Neural cell (in vitro differentiated cells): ENCODE measurements at regions not wholly inside any gene's neighbourhood (a gene's known extent, or its start where the extent isn't known, plus 50 kb on each side); places are given as distances from the start of the nearest gene placed in this dataset.

Experiments
- H2AFZ ChIP-seq: fragments of 200-600, 300-800 bp; sonication (generic), shearing (Covaris generic); 2 replicates; pipeline ENCODE4 v1.6.0; 2014; ENCODE audit warnings: low read depth, mild to moderate bottlenecking, antibody characterized with exemption, low read length, moderate library complexity
- H3F3A ChIP-seq: fragments of 200-600 bp; shearing (Covaris generic); 2 replicates; pipeline ENCODE4 v1.6.1; 2016; ENCODE audit warnings: mild to moderate bottlenecking, moderate library complexity, mixed read lengths, antibody characterized with exemption, low read length; ENCODE audit not compliant: insufficient read depth, poor library complexity, severe bottlenecking
- H3K27ac ChIP-seq: fragments of 200-600, 300-800 bp; sonication (generic), shearing (Covaris generic); 2 replicates; pipeline ENCODE4 v1.5.1; 2014; ENCODE audit warnings: mild to moderate bottlenecking, low read length, moderate library complexity
- H3K27me3 ChIP-seq: fragments of 300-800, 200-600 bp; sonication (generic), shearing (Covaris generic); 2 replicates; pipeline ENCODE4 v1.6.0; 2014; ENCODE audit warnings: mild to moderate bottlenecking, low read depth, low read length, moderate library complexity; ENCODE audit not compliant: insufficient read depth
- H3K36me3 ChIP-seq: fragments of 300-800, 200-600 bp; sonication (generic), shearing (Covaris generic); 2 replicates; pipeline ENCODE4 v1.5.1; 2014; ENCODE audit warnings: mild to moderate bottlenecking, antibody characterized with exemption, low read length, moderate library complexity; ENCODE audit not compliant: insufficient read depth
- H3K4me2 ChIP-seq: fragments of 300-800, 200-600 bp; sonication (generic), shearing (Covaris generic); 2 replicates; pipeline ENCODE4 v1.6.0; 2014; ENCODE audit warnings: mild to moderate bottlenecking, low read length
- H3K4me3 ChIP-seq: fragments of 300-800, 200-600 bp; sonication (generic), shearing (Covaris generic); 2 replicates; pipeline ENCODE4 v1.5.1; 2014; ENCODE audit warnings: mild to moderate bottlenecking, low read length, moderate library complexity
- H3K79me2 ChIP-seq: fragments of 200-600 bp; shearing (Covaris generic); replicated peaks from 2 replicates; pipeline ENCODE4 v1.6.0; 2014; ENCODE audit warnings: mild to moderate bottlenecking, low read length, moderate library complexity; ENCODE audit not compliant: insufficient read depth
- H3K9ac ChIP-seq: fragments of 300-800, 200-600 bp; sonication (generic), shearing (Covaris generic); 2 replicates; pipeline ENCODE4 v1.6.1; 2016; ENCODE audit warnings: mild to moderate bottlenecking, low read length, mixed read lengths
- H3K9me2 ChIP-seq: fragments of 200-600 bp; shearing (Covaris generic); 2 replicates; pipeline ENCODE4 v1.6.1; 2016; ENCODE audit warnings: mild to moderate bottlenecking, low read length, mixed read lengths; ENCODE audit not compliant: insufficient read depth
- H3K9me3 ChIP-seq: fragments of 200-600, 300-800 bp; sonication (generic), shearing (Covaris generic); 2 replicates; pipeline ENCODE4 v1.6.1; 2016; ENCODE audit warnings: mild to moderate bottlenecking, mixed run types, low read length, moderate library complexity, mixed read lengths
- H4K20me1 ChIP-seq: fragments of 200-600 bp; shearing (Covaris generic); 2 replicates; pipeline ENCODE4 v1.6.1; 2016; ENCODE audit warnings: mild to moderate bottlenecking, mixed run types; ENCODE audit not compliant: insufficient read depth
- EP300 ChIP-seq: fragments of 450-650 bp; conservative IDR thresholded peaks from 2 replicates; pipeline ENCODE4 v1.6.1; 2014; ENCODE audit warnings: antibody characterized with exemption, mild to moderate bottlenecking, moderate library complexity; ENCODE audit not compliant: poor library complexity, severe bottlenecking
- EZH2 ChIP-seq: fragments of 200-600, 300-800 bp; shearing (Covaris generic), sonication (generic); IDR thresholded peaks from 2 replicates; pipeline ENCODE4 v1.6.1; 2014; ENCODE audit warnings: antibody characterized with exemption, low read length, borderline replicate concordance, mild to moderate bottlenecking; ENCODE audit not compliant: insufficient read depth, poor library complexity, severe bottlenecking
- MXI1 ChIP-seq: fragments of 450-650 bp; conservative IDR thresholded peaks from 2 replicates; pipeline ENCODE4 v1.6.1; 2014; ENCODE audit warnings: antibody characterized with exemption, mild to moderate bottlenecking; ENCODE audit not compliant: poor library complexity, severe bottlenecking
- POLR2AphosphoS5 ChIP-seq: IDR thresholded peaks from 2 replicates; pipeline ENCODE4 v1.6.1; 2012
- RAD21 ChIP-seq: fragments of 450-650 bp; conservative IDR thresholded peaks from 2 replicates; pipeline ENCODE4 v1.6.1; 2014; ENCODE audit warnings: antibody characterized with exemption, mild to moderate bottlenecking, moderate library complexity
- SMC3 ChIP-seq: fragments of 450-650 bp; conservative IDR thresholded peaks from 2 replicates; pipeline ENCODE4 v1.6.1; 2014; ENCODE audit warnings: antibody characterized with exemption, mild to moderate bottlenecking, moderate library complexity; ENCODE audit not compliant: poor library complexity
- TAF1 ChIP-seq: IDR thresholded peaks from 2 replicates; pipeline ENCODE4 v1.6.1; 2012; ENCODE audit warnings: low read depth
- TF ChIP-seq, protein P1 (sequence below): fragments of 450-650 bp; IDR thresholded peaks from 2 replicates; pipeline ENCODE4 v1.5.1; 2014; ENCODE audit warnings: antibody characterized with exemption, mild to moderate bottlenecking, moderate library complexity; ENCODE audit not compliant: poor library complexity, severe bottlenecking
- TF ChIP-seq, protein P2 (sequence below): IDR thresholded peaks from 2 replicates; pipeline ENCODE4 v1.6.1; 2012; ENCODE audit warnings: borderline replicate concordance

DNA sequence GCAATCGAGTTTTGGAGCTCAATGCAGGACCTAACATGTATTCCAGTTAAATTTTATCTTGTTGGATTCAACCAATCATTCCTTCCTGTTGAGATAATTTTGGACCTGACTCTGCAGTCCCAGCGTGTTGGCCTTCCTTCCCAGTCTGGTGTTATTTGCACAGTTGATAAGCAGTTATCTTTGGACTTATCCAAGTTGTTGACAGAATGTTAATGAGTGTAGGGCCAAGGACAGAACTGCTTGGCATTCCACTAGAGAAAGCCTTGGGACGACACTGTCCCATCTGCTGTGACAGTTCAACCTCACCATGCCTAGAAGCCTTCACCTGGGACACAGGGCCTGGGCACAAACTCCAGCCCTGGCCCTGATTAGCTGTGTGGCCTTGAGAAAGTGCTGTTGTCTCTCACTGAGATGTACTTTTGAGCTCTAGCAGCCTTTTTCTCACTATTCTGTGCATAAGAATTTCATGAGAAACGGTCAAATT lies 104.1 kb upstream of the SLC25A33 start:
- H3K36me3 ChIP-seq, result no peaks in the 10 kb centered on the region
- no peak overlapping the region for H3K4me3 ChIP-seq
- H3K9ac ChIP-seq, result no peak overlapping the region
- no peak overlapping the region for H2AFZ ChIP-seq
- TF ChIP-seq POLR2AphosphoS5, result no peak
- TF ChIP-seq, protein P1, sequence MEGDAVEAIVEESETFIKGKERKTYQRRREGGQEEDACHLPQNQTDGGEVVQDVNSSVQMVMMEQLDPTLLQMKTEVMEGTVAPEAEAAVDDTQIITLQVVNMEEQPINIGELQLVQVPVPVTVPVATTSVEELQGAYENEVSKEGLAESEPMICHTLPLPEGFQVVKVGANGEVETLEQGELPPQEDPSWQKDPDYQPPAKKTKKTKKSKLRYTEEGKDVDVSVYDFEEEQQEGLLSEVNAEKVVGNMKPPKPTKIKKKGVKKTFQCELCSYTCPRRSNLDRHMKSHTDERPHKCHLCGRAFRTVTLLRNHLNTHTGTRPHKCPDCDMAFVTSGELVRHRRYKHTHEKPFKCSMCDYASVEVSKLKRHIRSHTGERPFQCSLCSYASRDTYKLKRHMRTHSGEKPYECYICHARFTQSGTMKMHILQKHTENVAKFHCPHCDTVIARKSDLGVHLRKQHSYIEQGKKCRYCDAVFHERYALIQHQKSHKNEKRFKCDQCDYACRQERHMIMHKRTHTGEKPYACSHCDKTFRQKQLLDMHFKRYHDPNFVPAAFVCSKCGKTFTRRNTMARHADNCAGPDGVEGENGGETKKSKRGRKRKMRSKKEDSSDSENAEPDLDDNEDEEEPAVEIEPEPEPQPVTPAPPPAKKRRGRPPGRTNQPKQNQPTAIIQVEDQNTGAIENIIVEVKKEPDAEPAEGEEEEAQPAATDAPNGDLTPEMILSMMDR, result no peak
- TF ChIP-seq TAF1, result no peak
- no peak for TF ChIP-seq EZH2
- no peak for TF ChIP-seq MXI1
- TF ChIP-seq RAD21, result no peak
- TF ChIP-seq, protein P2, sequence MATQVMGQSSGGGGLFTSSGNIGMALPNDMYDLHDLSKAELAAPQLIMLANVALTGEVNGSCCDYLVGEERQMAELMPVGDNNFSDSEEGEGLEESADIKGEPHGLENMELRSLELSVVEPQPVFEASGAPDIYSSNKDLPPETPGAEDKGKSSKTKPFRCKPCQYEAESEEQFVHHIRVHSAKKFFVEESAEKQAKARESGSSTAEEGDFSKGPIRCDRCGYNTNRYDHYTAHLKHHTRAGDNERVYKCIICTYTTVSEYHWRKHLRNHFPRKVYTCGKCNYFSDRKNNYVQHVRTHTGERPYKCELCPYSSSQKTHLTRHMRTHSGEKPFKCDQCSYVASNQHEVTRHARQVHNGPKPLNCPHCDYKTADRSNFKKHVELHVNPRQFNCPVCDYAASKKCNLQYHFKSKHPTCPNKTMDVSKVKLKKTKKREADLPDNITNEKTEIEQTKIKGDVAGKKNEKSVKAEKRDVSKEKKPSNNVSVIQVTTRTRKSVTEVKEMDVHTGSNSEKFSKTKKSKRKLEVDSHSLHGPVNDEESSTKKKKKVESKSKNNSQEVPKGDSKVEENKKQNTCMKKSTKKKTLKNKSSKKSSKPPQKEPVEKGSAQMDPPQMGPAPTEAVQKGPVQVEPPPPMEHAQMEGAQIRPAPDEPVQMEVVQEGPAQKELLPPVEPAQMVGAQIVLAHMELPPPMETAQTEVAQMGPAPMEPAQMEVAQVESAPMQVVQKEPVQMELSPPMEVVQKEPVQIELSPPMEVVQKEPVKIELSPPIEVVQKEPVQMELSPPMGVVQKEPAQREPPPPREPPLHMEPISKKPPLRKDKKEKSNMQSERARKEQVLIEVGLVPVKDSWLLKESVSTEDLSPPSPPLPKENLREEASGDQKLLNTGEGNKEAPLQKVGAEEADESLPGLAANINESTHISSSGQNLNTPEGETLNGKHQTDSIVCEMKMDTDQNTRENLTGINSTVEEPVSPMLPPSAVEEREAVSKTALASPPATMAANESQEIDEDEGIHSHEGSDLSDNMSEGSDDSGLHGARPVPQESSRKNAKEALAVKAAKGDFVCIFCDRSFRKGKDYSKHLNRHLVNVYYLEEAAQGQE, result no peak
- TF ChIP-seq SMC3, result no peak
- TF ChIP-seq EP300, result no peak
- H3K9me2 ChIP-seq, result no peaks in the 10 kb centered on the region
- no peak overlapping the region for H3K27ac ChIP-seq
- H3K27me3 ChIP-seq, result no peaks in the 10 kb centered on the region
- no peaks in the 10 kb centered on the region for H4K20me1 ChIP-seq
- H3K4me2 ChIP-seq, result no peak overlapping the region
- no peaks in the 10 kb centered on the region for H3F3A ChIP-seq
- H3K9me3 ChIP-seq, result no peaks in the 10 kb centered on the region
- no peaks in the 10 kb centered on the region for H3K79me2 ChIP-seq

DNA sequence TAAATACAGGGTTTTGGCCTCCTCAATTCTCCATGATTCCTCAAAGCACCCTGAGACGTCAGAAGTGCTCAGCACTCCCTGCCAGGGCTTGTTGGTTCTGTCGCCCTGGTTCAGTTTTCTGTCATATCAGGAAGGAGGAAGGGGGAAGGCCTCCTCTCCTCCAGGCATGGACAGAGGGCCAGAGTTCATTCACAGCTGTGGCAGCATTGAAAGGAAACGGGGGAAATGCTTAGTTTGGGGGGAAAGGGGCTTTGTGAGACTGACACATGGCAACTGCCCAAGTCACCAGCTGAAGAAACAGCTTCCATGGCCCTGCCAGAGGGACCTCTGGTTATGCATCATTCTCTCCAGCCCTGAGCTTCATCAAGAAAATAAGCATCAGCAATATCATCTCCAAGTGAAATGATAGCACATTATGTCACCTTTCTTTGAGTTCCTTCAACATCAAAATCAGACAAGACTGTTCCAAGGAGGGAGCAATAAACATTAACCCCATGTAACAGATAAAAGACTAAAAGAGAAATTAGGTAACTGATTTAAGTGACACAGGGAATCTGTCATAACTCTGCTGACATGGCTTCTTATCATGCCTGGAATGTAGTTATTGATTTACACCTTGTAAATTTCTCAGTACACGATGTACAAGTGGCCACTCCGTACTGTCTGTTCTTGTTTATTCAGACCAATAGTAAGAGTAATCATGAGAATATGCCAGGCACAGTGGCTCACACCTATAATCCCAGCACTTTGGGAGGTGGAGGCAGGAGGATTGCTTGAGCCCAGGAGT lies 103.2 kb upstream of the SLC25A33 start:
- Histone ChIP-seq H3K4me3 (no peak overlapping the region), H3K27ac (no peak overlapping the region), H3K9me3 (no peaks in the 10 kb centered on the region), H3K9me2 (no peaks in the 10 kb centered on the region), H3K79me2 (no peaks in the 10 kb centered on the region), H3F3A (no peaks in the 10 kb centered on the region), H4K20me1 (no peaks in the 10 kb centered on the region), H3K36me3 (no peaks in the 10 kb centered on the region), H2AFZ (no peak overlapping the region), H3K27me3 (no peaks in the 10 kb centered on the region), H3K4me2 (no peak overlapping the region), H3K9ac (no peak overlapping the region)
- TF ChIP-seq, protein P2, result no peak
- TF ChIP-seq MXI1 (no peak), TAF1 (no peak), EZH2 (no peak), SMC3 (no peak), RAD21 (no peak), POLR2AphosphoS5 (no peak), EP300 (no peak)
- TF ChIP-seq, protein P1, result no peak
